Neural cell (in vitro differentiated cells): ENCODE measurements at regions not wholly inside any gene's neighbourhood (a gene's known extent, or its start where the extent isn't known, plus 50 kb on each side); places are given as distances from the start of the nearest gene placed in this dataset.

ENCODE experiments used
- H2AFZ ChIP-seq: fragments of 200-600, 300-800 bp; sonication (generic), shearing (Covaris generic); 2 replicates; pipeline ENCODE4 v1.6.0; 2014; ENCODE audit warnings: low read depth, mild to moderate bottlenecking, antibody characterized with exemption, low read length, moderate library complexity
- H3F3A ChIP-seq: fragments of 200-600 bp; shearing (Covaris generic); 2 replicates; pipeline ENCODE4 v1.6.1; 2016; ENCODE audit warnings: mild to moderate bottlenecking, moderate library complexity, mixed read lengths, antibody characterized with exemption, low read length; ENCODE audit not compliant: insufficient read depth, poor library complexity, severe bottlenecking
- H3K27ac ChIP-seq: fragments of 200-600, 300-800 bp; sonication (generic), shearing (Covaris generic); 2 replicates; pipeline ENCODE4 v1.5.1; 2014; ENCODE audit warnings: mild to moderate bottlenecking, low read length, moderate library complexity
- H3K27me3 ChIP-seq: fragments of 300-800, 200-600 bp; sonication (generic), shearing (Covaris generic); 2 replicates; pipeline ENCODE4 v1.6.0; 2014; ENCODE audit warnings: mild to moderate bottlenecking, low read depth, low read length, moderate library complexity; ENCODE audit not compliant: insufficient read depth
- H3K36me3 ChIP-seq: fragments of 300-800, 200-600 bp; sonication (generic), shearing (Covaris generic); 2 replicates; pipeline ENCODE4 v1.5.1; 2014; ENCODE audit warnings: mild to moderate bottlenecking, antibody characterized with exemption, low read length, moderate library complexity; ENCODE audit not compliant: insufficient read depth
- H3K4me2 ChIP-seq: fragments of 300-800, 200-600 bp; sonication (generic), shearing (Covaris generic); 2 replicates; pipeline ENCODE4 v1.6.0; 2014; ENCODE audit warnings: mild to moderate bottlenecking, low read length
- H3K4me3 ChIP-seq: fragments of 300-800, 200-600 bp; sonication (generic), shearing (Covaris generic); 2 replicates; pipeline ENCODE4 v1.5.1; 2014; ENCODE audit warnings: mild to moderate bottlenecking, low read length, moderate library complexity
- H3K79me2 ChIP-seq: fragments of 200-600 bp; shearing (Covaris generic); replicated peaks from 2 replicates; pipeline ENCODE4 v1.6.0; 2014; ENCODE audit warnings: mild to moderate bottlenecking, low read length, moderate library complexity; ENCODE audit not compliant: insufficient read depth
- H3K9ac ChIP-seq: fragments of 300-800, 200-600 bp; sonication (generic), shearing (Covaris generic); 2 replicates; pipeline ENCODE4 v1.6.1; 2016; ENCODE audit warnings: mild to moderate bottlenecking, low read length, mixed read lengths
- H3K9me2 ChIP-seq: fragments of 200-600 bp; shearing (Covaris generic); 2 replicates; pipeline ENCODE4 v1.6.1; 2016; ENCODE audit warnings: mild to moderate bottlenecking, low read length, mixed read lengths; ENCODE audit not compliant: insufficient read depth
- H3K9me3 ChIP-seq: fragments of 200-600, 300-800 bp; sonication (generic), shearing (Covaris generic); 2 replicates; pipeline ENCODE4 v1.6.1; 2016; ENCODE audit warnings: mild to moderate bottlenecking, mixed run types, low read length, moderate library complexity, mixed read lengths
- H4K20me1 ChIP-seq: fragments of 200-600 bp; shearing (Covaris generic); 2 replicates; pipeline ENCODE4 v1.6.1; 2016; ENCODE audit warnings: mild to moderate bottlenecking, mixed run types; ENCODE audit not compliant: insufficient read depth
- EP300 ChIP-seq: fragments of 450-650 bp; conservative IDR thresholded peaks from 2 replicates; pipeline ENCODE4 v1.6.1; 2014; ENCODE audit warnings: antibody characterized with exemption, mild to moderate bottlenecking, moderate library complexity; ENCODE audit not compliant: poor library complexity, severe bottlenecking
- EZH2 ChIP-seq: fragments of 200-600, 300-800 bp; shearing (Covaris generic), sonication (generic); IDR thresholded peaks from 2 replicates; pipeline ENCODE4 v1.6.1; 2014; ENCODE audit warnings: antibody characterized with exemption, low read length, borderline replicate concordance, mild to moderate bottlenecking; ENCODE audit not compliant: insufficient read depth, poor library complexity, severe bottlenecking
- MXI1 ChIP-seq: fragments of 450-650 bp; conservative IDR thresholded peaks from 2 replicates; pipeline ENCODE4 v1.6.1; 2014; ENCODE audit warnings: antibody characterized with exemption, mild to moderate bottlenecking; ENCODE audit not compliant: poor library complexity, severe bottlenecking
- POLR2AphosphoS5 ChIP-seq: IDR thresholded peaks from 2 replicates; pipeline ENCODE4 v1.6.1; 2012
- RAD21 ChIP-seq: fragments of 450-650 bp; conservative IDR thresholded peaks from 2 replicates; pipeline ENCODE4 v1.6.1; 2014; ENCODE audit warnings: antibody characterized with exemption, mild to moderate bottlenecking, moderate library complexity
- SMC3 ChIP-seq: fragments of 450-650 bp; conservative IDR thresholded peaks from 2 replicates; pipeline ENCODE4 v1.6.1; 2014; ENCODE audit warnings: antibody characterized with exemption, mild to moderate bottlenecking, moderate library complexity; ENCODE audit not compliant: poor library complexity
- TAF1 ChIP-seq: IDR thresholded peaks from 2 replicates; pipeline ENCODE4 v1.6.1; 2012; ENCODE audit warnings: low read depth
- TF ChIP-seq, protein P1 (sequence below): IDR thresholded peaks from 2 replicates; pipeline ENCODE4 v1.6.1; 2012; ENCODE audit warnings: borderline replicate concordance
- TF ChIP-seq, protein P2 (sequence below): fragments of 450-650 bp; IDR thresholded peaks from 2 replicates; pipeline ENCODE4 v1.5.1; 2014; ENCODE audit warnings: antibody characterized with exemption, mild to moderate bottlenecking, moderate library complexity; ENCODE audit not compliant: poor library complexity, severe bottlenecking

DNA sequence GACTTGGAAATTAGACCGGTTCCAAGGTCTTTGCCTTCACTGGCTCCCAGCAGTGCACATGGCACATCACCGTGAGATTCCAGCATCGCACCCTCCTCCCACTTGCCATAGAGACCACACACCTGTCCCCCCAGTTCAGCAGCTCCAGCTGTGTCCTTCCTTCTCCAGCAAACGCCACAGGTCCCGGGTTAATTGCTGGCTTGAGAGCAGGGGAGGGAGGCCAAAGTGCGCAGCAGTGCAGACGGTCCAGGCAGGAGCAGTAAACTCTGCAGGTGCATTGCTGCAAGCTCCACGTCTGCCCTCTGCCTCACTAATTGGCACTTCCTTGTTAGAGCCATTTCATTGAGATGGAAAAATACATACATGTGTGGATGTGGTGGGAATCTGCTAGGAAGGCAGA is 65.3 kb downstream of the KLHDC7A start:
- Histone ChIP-seq H3K27ac (no peak overlapping the region), H3K9ac (no peak overlapping the region), H3K27me3 (no peaks in the 10 kb centered on the region), H3K36me3 (no peaks in the 10 kb centered on the region), H3K4me2 (no peak overlapping the region), H3K79me2 (no peaks in the 10 kb centered on the region), H4K20me1 (no peaks in the 10 kb centered on the region), H2AFZ (no peak overlapping the region), H3K4me3 (no peak overlapping the region), H3K9me2 (no peaks in the 10 kb centered on the region), H3K9me3 (peaks cover 4% of the 10 kb centered on the region), H3F3A (peaks cover 3% of the 10 kb centered on the region)
- TF ChIP-seq RAD21 (no peak), POLR2AphosphoS5 (no peak), MXI1 (no peak), SMC3 (no peak), TAF1 (no peak), EZH2 (no peak), EP300 (no peak)
- TF ChIP-seq, protein P1, sequence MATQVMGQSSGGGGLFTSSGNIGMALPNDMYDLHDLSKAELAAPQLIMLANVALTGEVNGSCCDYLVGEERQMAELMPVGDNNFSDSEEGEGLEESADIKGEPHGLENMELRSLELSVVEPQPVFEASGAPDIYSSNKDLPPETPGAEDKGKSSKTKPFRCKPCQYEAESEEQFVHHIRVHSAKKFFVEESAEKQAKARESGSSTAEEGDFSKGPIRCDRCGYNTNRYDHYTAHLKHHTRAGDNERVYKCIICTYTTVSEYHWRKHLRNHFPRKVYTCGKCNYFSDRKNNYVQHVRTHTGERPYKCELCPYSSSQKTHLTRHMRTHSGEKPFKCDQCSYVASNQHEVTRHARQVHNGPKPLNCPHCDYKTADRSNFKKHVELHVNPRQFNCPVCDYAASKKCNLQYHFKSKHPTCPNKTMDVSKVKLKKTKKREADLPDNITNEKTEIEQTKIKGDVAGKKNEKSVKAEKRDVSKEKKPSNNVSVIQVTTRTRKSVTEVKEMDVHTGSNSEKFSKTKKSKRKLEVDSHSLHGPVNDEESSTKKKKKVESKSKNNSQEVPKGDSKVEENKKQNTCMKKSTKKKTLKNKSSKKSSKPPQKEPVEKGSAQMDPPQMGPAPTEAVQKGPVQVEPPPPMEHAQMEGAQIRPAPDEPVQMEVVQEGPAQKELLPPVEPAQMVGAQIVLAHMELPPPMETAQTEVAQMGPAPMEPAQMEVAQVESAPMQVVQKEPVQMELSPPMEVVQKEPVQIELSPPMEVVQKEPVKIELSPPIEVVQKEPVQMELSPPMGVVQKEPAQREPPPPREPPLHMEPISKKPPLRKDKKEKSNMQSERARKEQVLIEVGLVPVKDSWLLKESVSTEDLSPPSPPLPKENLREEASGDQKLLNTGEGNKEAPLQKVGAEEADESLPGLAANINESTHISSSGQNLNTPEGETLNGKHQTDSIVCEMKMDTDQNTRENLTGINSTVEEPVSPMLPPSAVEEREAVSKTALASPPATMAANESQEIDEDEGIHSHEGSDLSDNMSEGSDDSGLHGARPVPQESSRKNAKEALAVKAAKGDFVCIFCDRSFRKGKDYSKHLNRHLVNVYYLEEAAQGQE = no peak
- TF ChIP-seq, protein P2, sequence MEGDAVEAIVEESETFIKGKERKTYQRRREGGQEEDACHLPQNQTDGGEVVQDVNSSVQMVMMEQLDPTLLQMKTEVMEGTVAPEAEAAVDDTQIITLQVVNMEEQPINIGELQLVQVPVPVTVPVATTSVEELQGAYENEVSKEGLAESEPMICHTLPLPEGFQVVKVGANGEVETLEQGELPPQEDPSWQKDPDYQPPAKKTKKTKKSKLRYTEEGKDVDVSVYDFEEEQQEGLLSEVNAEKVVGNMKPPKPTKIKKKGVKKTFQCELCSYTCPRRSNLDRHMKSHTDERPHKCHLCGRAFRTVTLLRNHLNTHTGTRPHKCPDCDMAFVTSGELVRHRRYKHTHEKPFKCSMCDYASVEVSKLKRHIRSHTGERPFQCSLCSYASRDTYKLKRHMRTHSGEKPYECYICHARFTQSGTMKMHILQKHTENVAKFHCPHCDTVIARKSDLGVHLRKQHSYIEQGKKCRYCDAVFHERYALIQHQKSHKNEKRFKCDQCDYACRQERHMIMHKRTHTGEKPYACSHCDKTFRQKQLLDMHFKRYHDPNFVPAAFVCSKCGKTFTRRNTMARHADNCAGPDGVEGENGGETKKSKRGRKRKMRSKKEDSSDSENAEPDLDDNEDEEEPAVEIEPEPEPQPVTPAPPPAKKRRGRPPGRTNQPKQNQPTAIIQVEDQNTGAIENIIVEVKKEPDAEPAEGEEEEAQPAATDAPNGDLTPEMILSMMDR = no peak

DNA sequence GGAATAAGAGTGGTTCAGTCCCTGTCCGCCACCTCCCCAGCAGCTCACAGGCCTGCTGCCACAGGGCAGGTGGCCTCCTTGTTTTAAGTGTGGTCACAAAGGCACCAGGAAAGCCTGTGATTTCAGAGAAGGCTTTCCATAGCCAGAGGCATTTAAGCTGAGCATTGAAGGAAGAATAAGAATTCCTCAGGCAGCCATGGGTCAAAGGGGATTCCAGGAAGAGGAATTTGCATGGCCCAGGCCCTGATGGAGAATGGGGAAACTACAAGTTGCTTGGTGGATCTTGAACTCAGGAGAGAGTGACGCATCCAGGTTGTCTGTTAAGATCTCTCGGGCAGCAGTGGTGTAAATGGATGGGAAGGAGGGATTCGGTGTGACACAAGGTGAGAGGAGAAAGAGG is 66.7 kb downstream of the KLHDC7A start:
- Histone ChIP-seq H3K9me2 (no peaks in the 10 kb centered on the region), H3K9ac (no peak overlapping the region), H3K79me2 (no peaks in the 10 kb centered on the region), H3K9me3 (peaks cover 4% of the 10 kb centered on the region), H3F3A (peaks cover under 1% of the 10 kb centered on the region), H3K4me3 (no peak overlapping the region), H4K20me1 (no peaks in the 10 kb centered on the region), H2AFZ (no peak overlapping the region), H3K27ac (no peak overlapping the region), H3K36me3 (no peaks in the 10 kb centered on the region), H3K4me2 (no peak overlapping the region), H3K27me3 (no peaks in the 10 kb centered on the region)
- TF ChIP-seq EZH2 (no peak), TAF1 (no peak), SMC3 (no peak), RAD21 (no peak), POLR2AphosphoS5 (no peak), MXI1 (no peak), EP300 (no peak)
- TF ChIP-seq, protein P2 = no peak
- TF ChIP-seq, protein P1 = no peak
